HG03280 (cell line): ENCODE measurements at regions not wholly inside any gene's neighbourhood (a gene's known extent, or its start where the extent isn't known, plus 50 kb on each side); places are given as distances from the start of the nearest gene placed in this dataset.
"Not testable (repeated sequence)": the region's sequence is repeated elsewhere in the genome, so short reads cannot be mapped to it uniquely, and the experiment has no call there.

Experiments
- ATAC-seq: cut with Tn5 transposase; IDR thresholded peaks from one replicate; pipeline ENCODE4 v1.9.1; 2021; ENCODE audit warnings: mild to moderate bottlenecking, moderate library complexity; ENCODE audit not compliant: unreplicated experiment

- ATAC-seq: no peak
Measured at GRCh38 chr4:137754652-137755471, 222.6 kb upstream of the PCDH18 start.

DNA sequence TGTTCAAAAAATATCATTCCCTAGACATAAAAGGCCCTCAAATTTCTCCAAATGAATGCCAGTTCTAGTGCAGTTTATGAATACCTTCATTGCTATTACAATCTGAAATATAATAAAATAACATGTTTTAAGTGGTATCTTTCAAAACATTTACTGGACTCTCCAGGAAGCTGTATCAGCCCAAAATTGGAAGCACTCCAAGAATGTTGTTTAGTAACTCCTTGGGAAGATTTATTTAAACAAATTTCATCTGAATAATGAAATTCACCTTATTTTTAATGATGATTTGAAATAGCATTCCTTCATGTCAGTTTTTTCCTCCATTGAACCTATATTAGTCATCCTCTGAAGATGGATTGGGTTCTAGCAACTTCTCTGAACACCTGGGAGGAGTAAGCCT, 217.2 kb upstream of the PCDH18 start:
- no peak for ATAC-seq

DNA sequence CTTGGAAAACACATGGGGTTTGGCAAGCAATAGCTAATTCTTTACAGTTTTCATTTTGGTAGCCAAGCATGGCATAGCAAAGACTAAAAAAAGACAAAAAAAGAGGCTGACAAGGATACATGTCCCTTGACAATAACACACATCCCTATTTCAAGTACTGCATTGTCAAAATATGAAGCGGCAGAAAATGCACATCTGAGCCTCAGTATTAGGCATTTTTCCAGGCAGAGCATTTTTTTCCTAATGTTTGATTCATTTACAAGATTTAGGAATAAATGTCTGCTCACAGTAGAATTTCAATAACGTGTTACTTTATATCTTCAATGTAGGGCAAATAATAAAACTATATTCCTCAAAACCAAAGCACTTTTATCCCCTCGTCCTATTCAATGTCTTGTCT, 216.3 kb upstream of the PCDH18 start:
- no peak for ATAC-seq

DNA sequence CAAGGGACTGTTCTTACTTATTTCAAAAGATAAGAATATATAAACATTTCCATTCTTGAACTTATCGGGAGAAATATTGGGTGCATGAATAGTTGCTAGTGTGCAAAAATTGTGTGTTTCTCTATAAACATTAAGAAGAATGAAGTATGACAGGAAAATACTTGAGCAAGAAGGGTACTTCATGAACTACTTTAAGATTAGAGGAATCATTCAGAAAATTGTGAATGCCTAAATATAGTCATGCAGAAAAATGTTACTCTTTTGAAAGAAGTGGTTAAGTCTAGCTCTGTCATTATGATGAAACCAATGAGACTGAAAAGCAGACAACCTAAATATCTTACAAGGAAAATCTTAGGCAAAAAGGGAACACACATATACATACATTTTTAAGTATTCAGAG, 207.8 kb upstream of the PCDH18 start:
- no peak for ATAC-seq

DNA sequence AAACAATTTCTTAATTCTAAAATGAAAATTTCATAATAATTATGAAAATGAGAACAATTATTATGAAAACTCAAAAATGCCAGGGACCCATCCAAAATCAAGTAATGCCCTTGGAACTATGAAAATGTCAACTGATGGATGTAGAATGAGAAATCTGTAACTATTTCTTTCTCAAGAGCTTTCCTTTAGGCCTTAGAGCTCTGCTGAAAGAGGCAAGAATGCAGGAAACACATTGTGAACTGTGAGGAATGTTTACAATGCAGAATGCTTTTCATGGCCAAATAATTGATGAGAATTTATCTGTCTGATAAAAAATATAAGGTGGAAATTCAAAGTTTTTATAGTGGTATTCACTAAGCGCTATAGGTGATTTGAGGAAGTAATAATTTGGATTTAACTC, 207.1 kb upstream of the PCDH18 start:
- no peak for ATAC-seq

GRCh38 chr4:137738375-137738990, 206.2 kb upstream of the PCDH18 start:
- ATAC-seq: no peak

DNA sequence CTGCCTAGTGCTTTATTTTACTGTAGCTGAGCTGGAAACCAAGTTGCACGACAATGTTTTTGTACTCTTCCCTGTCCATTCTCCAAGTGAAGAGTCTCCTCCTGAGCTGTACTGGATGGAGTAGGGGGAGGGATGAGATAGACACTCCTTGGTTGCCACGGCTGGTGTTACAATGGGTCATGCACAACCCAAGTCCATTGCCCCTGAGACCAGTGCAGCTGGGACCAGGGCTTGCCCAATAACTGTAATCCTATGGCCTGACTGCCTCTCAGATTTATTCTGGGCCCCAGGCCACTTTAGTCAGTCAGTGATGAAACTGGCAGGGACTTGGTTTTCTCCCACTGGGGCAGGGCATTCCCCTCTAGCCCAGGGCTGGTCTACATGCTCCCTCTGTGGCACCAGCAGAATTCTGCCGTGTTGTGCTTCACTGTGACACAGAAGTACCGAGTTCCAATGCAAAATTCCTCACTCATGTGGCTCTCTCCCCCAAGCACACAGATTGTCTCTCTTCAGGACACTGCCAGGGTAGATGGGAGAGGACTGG, 203.3 kb upstream of the PCDH18 start:
- no peak for ATAC-seq

- not testable (repeated sequence) for ATAC-seq
Measured at GRCh38 chr4:137733174-137734141, 201.2 kb upstream of the PCDH18 start.

DNA sequence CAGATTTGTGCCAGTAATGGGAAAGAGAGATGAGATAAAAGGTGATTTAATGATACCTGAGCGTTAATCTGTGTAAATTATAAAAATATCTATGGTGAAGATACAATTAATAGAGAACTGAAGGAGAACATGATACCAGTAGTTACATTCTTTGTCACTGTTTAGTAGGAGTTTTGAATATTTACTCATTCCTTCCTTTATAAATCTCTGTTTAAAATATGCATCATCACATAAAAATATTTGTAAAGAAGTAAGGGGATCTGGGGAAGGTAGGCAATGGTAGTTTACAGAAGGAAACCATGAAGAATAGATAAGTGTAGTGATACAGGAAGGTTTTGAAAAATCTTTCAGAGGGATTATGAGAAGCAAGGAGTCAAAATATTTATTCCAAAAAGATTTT, 190.6 kb upstream of the PCDH18 start:
- no peak for ATAC-seq

DNA sequence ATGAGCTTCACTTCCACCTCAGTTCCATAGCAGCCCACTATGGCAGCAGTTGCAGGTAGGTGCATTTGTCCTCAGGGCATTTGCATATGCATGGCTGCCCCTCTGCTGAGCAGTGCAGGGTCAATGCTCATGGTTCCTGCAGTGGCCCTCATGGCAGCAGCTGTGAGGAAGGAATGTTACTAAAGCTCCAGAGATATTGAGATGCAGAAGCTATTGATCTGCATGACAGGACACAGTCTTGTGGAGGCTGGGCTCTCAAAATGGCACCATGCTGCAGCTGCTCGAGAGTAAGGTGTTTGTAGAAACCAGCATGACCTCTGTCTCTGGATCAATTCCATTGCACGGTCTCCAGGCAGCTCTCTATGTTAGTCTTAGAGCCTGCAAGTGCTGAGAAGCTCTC, 179.2 kb upstream of the PCDH18 start:
- no peak for ATAC-seq

DNA sequence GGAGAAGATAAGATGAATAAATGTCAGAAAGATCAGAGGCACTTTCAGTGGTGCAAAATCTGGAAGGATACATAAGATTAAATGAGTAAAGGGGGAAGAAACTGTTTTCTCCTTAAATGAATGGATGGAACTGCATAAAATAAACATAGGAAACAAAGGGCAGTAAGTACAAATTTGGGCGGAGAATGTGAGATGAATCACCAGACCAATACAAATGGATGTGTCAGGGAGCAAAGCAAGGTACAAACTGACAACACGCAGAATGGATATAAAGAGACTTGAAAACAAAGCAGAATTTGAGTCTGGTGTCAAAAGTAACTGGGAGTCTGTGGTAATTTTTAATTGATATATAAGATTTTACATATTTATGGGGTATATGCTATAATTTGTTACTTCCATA, 175.3 kb upstream of the PCDH18 start:
- no peak for ATAC-seq

DNA sequence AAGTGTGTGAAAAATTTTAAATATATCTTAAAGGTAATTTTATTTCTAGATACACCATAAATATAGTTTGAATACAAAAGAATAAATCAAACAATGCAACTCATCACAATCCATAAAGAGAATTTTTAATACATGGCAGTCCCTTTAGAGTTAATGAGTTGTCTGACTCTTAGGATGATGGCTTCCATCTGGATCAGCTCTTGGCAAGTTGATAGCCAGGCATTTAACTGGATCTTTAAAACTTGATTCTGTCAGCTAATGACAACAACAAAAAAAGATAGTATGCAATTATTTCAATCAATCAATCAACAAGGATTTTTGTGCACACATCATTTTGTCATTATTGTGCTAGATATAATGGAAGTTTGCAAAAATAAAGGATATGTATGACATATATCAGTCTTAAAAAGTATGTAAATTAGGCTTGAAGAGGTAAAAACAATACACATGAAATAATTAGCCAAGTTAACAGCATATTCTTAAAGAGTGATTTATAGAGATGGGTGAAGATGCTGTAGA, 174.9 kb upstream of the PCDH18 start:
- ATAC-seq: no peak

DNA sequence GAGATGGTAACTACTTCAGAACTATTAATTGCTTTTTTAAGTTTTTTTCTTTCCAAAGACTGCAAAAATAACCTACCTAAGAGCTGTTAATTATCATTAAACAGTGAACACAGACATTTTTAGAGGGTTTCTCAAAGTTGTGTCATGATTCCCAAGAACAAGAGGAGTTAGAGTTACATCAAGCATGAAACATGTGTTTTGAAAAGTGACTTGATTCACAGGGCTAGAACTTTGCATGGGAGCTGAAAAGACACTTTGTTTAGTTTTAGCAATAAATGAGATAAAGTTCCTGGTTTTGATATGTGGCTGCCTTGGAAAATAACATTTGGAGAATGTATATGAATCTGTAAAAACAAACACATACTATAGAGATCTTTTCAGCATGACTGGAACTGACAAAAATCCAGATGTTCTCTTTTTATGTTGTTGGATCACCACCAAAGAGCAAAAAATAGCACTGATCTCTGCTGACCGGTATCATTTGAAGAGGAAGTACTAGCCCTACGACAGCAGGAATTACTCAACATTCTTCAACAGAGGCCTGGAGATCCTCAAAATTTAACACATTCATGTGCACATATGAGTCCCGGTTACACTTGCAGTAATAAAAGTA, 173.0 kb upstream of the PCDH18 start:
- ATAC-seq: no peak

- ATAC-seq: no peak
Measured at GRCh38 chr4:137703195-137703594, 170.9 kb upstream of the PCDH18 start.

DNA sequence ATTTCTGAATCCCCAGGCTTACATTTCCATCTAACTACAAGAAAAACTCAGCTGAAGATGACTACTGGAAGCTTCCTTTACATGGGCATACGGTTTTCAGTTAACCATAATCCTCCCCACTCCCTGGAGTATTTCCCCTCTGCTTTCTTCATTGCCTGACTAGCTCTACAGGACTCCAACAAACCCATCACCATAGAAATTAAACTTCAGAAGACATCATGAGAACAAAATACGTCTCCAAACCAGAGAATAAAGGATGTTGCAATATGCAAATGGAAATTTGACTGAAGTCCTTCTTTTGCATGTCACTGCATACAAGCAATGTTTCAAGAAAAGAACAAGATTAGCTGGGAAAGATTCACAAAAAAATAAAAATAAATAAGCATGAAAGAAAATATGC, 170.2 kb upstream of the PCDH18 start:
- no peak for ATAC-seq

- ATAC-seq: no peak
Measured at GRCh38 chr4:137701401-137701800, 169.1 kb upstream of the PCDH18 start.

DNA sequence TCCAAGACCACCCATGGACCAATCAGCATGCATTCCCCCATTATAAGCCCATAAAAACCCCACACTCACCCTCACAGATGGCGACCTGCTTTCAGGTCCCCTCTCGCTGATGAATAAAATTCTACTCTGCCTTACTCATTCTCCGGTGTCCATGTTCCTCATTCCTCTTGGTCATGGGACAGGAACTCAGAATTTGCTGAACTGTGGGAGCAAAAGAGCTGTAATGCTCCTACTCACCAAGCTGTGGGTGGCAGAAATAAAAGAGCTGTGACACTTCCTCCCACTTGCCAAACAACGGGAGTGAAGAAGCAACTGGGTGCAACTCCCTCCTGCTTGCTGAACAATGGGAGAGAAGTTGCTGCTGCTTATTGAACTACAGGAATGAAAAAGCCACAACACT, 168.5 kb upstream of the PCDH18 start:
- ATAC-seq: no peak

- no peak for ATAC-seq
Measured at GRCh38 chr4:137700072-137700471, 167.8 kb upstream of the PCDH18 start.

DNA sequence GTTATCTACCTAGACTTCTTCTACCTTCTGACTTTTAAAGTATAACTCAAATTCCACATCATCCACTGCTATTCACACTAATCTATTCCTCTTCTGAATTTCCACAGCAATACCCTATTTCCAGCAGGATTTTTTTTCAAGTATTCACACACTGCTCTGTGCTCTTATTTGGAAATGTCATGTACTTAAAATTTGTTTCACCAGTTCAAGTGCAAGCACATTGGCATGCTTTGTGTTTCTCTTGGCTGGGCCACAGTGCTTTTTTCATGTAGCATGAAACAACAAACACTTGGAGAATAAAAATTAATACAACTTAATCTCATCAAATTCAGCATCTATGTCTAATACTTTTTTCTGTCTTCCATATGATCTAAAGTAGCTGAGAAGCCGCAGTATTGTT, 161.8 kb upstream of the PCDH18 start:
- ATAC-seq: no peak

GRCh38 chr4:137693641-137694040, 161.3 kb upstream of the PCDH18 start:
- ATAC-seq: no peak

DNA sequence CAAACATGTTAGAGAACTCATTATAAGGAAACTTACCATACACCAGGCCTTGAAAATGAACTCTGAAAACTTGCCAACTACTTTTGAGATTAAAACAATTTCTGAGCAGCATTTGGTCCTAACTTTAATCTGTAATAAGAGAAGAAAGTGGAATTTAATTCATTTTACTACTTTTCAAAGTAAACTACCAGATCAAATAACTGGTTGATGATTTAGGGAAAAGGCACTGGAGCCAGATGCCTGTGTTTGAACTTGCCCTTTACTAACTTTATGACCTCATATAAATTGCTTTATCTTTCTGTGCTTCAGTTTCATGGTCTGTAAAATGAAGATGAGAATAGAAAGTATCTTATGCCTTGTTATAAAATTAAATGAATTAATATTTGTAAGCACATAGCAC, 159.9 kb upstream of the PCDH18 start:
- ATAC-seq: no peak
